GM12878 (cell line): ENCODE measurements at regions not wholly inside any gene's neighbourhood (a gene's known extent, or its start where the extent isn't known, plus 50 kb on each side); places are given as distances from the start of the nearest gene placed in this dataset.

Experiments
- ATAC-seq: fragments of 200-7000 bp; cut with Tn5 transposase; 3 replicates; pipeline ENCODE4 v1.9.1; 2020; ENCODE audit warnings: mild to moderate bottlenecking, moderate library complexity
- BruUV-seq: library from RNA; stranded (reverse); fragments of 400-500 nt; replicated peaks from 2 replicates; lab custom pipeline; 2021; lab: Mats Ljungman, UMichigan
- CTCF ChIA-PET: fragments of 300-600 bp; sonication (Branson Sonifier 250); formaldehyde crosslinking; extraction: SDS; loops from one replicate; lab custom pipeline; 2021; ENCODE audit warnings: inconsistent platforms; lab: Yijun Ruan, JAX
- POLR2A ChIA-PET: fragments of 350-600 bp; formaldehyde crosslinking; extraction: SDS; loops from one replicate; lab custom pipeline; 2021; ENCODE audit warnings: inconsistent platforms; lab: Charles Lee
- RAD21 ChIA-PET: fragments of 300-600 bp; sonication (Branson Sonifier 250); formaldehyde crosslinking; loops from one replicate; lab custom pipeline; 2023; ENCODE audit warnings: antibody characterized with exemption; ENCODE audit not compliant: unreplicated experiment; lab: Charles Lee
- SMC1A ChIA-PET: fragments of 300-600 bp; sonication (Branson Sonifier 250); formaldehyde crosslinking; loops from one replicate; lab custom pipeline; 2023; ENCODE audit not compliant: unreplicated experiment, uncharacterized antibody; lab: Charles Lee
- DNase-seq: peaks from one replicate; pipeline ENCODE4 v3.0.0-alpha.2; 2011; ENCODE audit warnings: low read depth, low spot score
- FAIRE-seq: peaks from 3 replicates; lab custom pipeline; 2011; peaks lifted over from hg19 to GRCh38; lab: Jason Lieb, UNC
- H2AFZ ChIP-seq: 2 replicates; pipeline ENCODE4 v1.6.0; 2011; ENCODE audit warnings: low read depth, low read length, control low read depth; ENCODE audit not compliant: control insufficient read depth
- H3K27ac ChIP-seq: 2 replicates; pipeline ENCODE4 v1.5.1; 2011; ENCODE audit warnings: control low read depth; ENCODE audit not compliant: control insufficient read depth, insufficient read depth
- H3K27me3 ChIP-seq, 2 experiments: replicated peaks in 1 of 2; 2 replicates each; pipeline versions ENCODE4 v1.6.0 to v1.6.1; 2011; ENCODE audit warnings: low read length in 1 of 2; ENCODE audit not compliant: control insufficient read depth in 2 of 2, insufficient read depth in 2 of 2
- H3K36me3 ChIP-seq, 2 experiments: 2 replicates each; pipeline ENCODE4 v1.5.1; 2011; ENCODE audit warnings: low read length in 1 of 2; ENCODE audit not compliant: control insufficient read depth in 2 of 2, insufficient read depth in 2 of 2
- H3K4me1 ChIP-seq: 2 replicates; pipeline ENCODE4 v1.6.1; 2011; ENCODE audit warnings: mild to moderate bottlenecking, low read length, moderate library complexity, mixed read lengths; ENCODE audit not compliant: control insufficient read depth, insufficient read depth
- H3K4me2 ChIP-seq: 2 replicates; pipeline ENCODE4 v1.6.0; 2011; ENCODE audit warnings: control low read depth; ENCODE audit not compliant: control insufficient read depth, insufficient read depth
- H3K4me3 ChIP-seq: fragments of 200-600 bp; sonication (generic); 2 replicates; pipeline ENCODE4 v1.5.1; 2016
- H3K79me2 ChIP-seq: 2 replicates; pipeline ENCODE4 v1.6.0; 2011; ENCODE audit warnings: low read length; ENCODE audit not compliant: control insufficient read depth, insufficient read depth
- H3K9ac ChIP-seq: 2 replicates; pipeline ENCODE4 v1.8.0; 2011; ENCODE audit warnings: low read length, control low read depth, mixed read lengths; ENCODE audit not compliant: control insufficient read depth, insufficient read depth
- H3K9me3 ChIP-seq: replicated peaks from 3 replicates; pipeline ENCODE4 v1.5.1; 2011; ENCODE audit warnings: mild to moderate bottlenecking, low read length; ENCODE audit not compliant: control insufficient read depth, insufficient read depth
- H4K20me1 ChIP-seq: 2 replicates; pipeline ENCODE4 v1.6.0; 2011; ENCODE audit not compliant: control insufficient read depth, insufficient read depth
- ATF2 ChIP-seq: IDR thresholded peaks from 2 replicates; pipeline ENCODE4 v1.6.1; 2012; ENCODE audit warnings: low read length, inconsistent platforms
- ATF3 ChIP-seq: IDR thresholded peaks from 2 replicates; pipeline ENCODE4 v1.6.1; 2011; ENCODE audit warnings: low read depth, mild to moderate bottlenecking, low read length, moderate library complexity, borderline replicate concordance; ENCODE audit errors: extremely low read depth
- DPF2 ChIP-seq: fragments of 450-650 bp; IDR thresholded peaks from 2 replicates; pipeline ENCODE4 v1.6.1; 2017; ENCODE audit warnings: mild to moderate bottlenecking
- GATAD2B ChIP-seq: fragments of 450-650 bp; conservative IDR thresholded peaks from 2 replicates; pipeline ENCODE4 v1.6.1; 2017; ENCODE audit warnings: low read depth, mild to moderate bottlenecking, moderate library complexity
- IKZF2 ChIP-seq, 2 experiments: fragments of 450-650 bp; IDR thresholded peaks; 2 replicates each; pipeline ENCODE4 v1.6.1; 2017; ENCODE audit warnings: mild to moderate bottlenecking in 2 of 2, moderate library complexity in 2 of 2
- KLF5 ChIP-seq: fragments of 450-650 bp; IDR thresholded peaks from 2 replicates; pipeline ENCODE4 v1.6.1; 2014; ENCODE audit warnings: mild to moderate bottlenecking; ENCODE audit not compliant: partially characterized antibody
- LARP7 ChIP-seq: fragments of 450-650 bp; IDR thresholded peaks from 2 replicates; pipeline ENCODE4 v1.6.1; 2017; ENCODE audit warnings: mild to moderate bottlenecking
- MYB ChIP-seq: fragments of 150-350 bp; IDR thresholded peaks from 2 replicates; pipeline ENCODE4 v1.6.1; 2014; ENCODE audit warnings: mild to moderate bottlenecking, low read depth, low read length, borderline replicate concordance
- NFIC ChIP-seq: IDR thresholded peaks from 2 replicates; pipeline ENCODE4 v1.6.1; 2012; ENCODE audit warnings: low read depth, mild to moderate bottlenecking, inconsistent platforms, low read length, moderate library complexity
- PBX3 ChIP-seq: IDR thresholded peaks from 2 replicates; pipeline ENCODE4 v1.6.1; 2011; ENCODE audit warnings: mild to moderate bottlenecking, low read depth, low read length, moderate library complexity; ENCODE audit not compliant: insufficient replicate concordance
- SMC3 ChIP-seq: IDR thresholded peaks from 2 replicates; pipeline ENCODE4 v1.6.1; 2011; ENCODE audit warnings: low read length, improper control_type of control experiment, borderline replicate concordance
- STAT3 ChIP-seq: IDR thresholded peaks from 2 replicates; pipeline ENCODE4 v1.6.1; 2011; ENCODE audit warnings: low read depth, low read length, improper control_type of control experiment
- TBL1XR1 ChIP-seq: IDR thresholded peaks from 2 replicates; pipeline ENCODE4 v1.6.1; 2012; ENCODE audit warnings: low read depth, low read length, improper control_type of control experiment
- ZBED1 ChIP-seq: IDR thresholded peaks from 2 replicates; pipeline ENCODE4 v1.6.1; 2016; ENCODE audit warnings: borderline replicate concordance
- ZNF207 ChIP-seq: fragments of 450-650 bp; IDR thresholded peaks from 2 replicates; pipeline ENCODE4 v1.6.1; 2014; ENCODE audit warnings: antibody characterized with exemption, mild to moderate bottlenecking, borderline replicate concordance
- ZNF274 ChIP-seq: IDR thresholded peaks from one replicate; pipeline ENCODE4 v1.8.0; 2011; ENCODE audit not compliant: insufficient read length, insufficient read depth
- WGBS: methylation state at CpG from one replicate; pipeline ENCODE4 v1.1.6; 2016; ENCODE audit warnings: low lambda C conversion rate; ENCODE audit not compliant: insufficient replicate concordance, insufficient coverage; ENCODE audit errors: missing lambda C conversion rate; 5-methylcytosine and 5-hydroxymethylcytosine counted together
- in situ Hi-C: fragments of 300-500 bp; cut with MboI; formaldehyde crosslinking; loops from 9 replicates; pipeline ENCODE4 v1.14.3; 2018; ENCODE audit warnings: mixed read lengths
- intact Hi-C: fragments of 100-400 bp; cut with micrococcal nuclease; formaldehyde crosslinking; loops from one replicate; pipeline ENCODE4 v1.14.2; 2022; ENCODE audit not compliant: unreplicated experiment
- TF ChIP-seq, protein P1 (sequence below): fragments of 450-650 bp; IDR thresholded peaks from 2 replicates; pipeline ENCODE4 v1.6.1; 2017; ENCODE audit warnings: antibody characterized with exemption, mild to moderate bottlenecking, moderate library complexity

DNA sequence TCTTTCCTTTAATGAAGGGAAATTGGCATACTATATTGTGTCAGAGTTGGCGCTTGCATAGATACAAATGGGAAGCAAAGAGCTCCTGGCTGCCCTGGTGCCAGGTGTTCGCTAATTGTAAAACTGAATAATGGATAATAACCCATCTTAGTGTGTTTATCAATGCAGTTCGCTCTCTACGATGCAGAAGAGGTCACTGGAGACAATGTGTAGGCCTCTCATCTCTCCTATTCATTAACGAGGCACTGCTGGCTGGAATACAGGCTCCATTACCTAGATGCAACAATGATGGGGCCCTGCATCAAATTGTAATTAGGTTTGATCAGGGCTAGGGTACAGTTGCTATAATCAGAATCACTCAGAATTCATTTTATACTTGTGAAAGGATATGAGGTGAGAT lies 171.0 kb downstream of the RMI1 start:
- no peak overlapping the region for H3K4me2 ChIP-seq
- intact Hi-C loops: no loop called here
- H3K4me1 ChIP-seq: no peaks in the 10 kb centered on the region
- RAD21 ChIA-PET: no interaction called here
- FAIRE-seq (no peak), DNase-seq (no peak), ATAC-seq (no peak)
- H2AFZ ChIP-seq: no peak overlapping the region
- in situ Hi-C loops: no loop called here
- no peaks in the 10 kb centered on the region for H4K20me1 ChIP-seq
- H3K36me3 ChIP-seq: no peaks in the 10 kb centered on the region
- H3K9ac ChIP-seq: no peak overlapping the region
- BruUV-seq: no TSS peak
- POLR2A ChIA-PET: no interaction called here
- H3K27me3 ChIP-seq: no peaks in the 10 kb centered on the region
- no peak overlapping the region for H3K4me3 ChIP-seq
- H3K27ac ChIP-seq: no peak overlapping the region
- TF ChIP-seq STAT3 (no peak), NFIC (no peak), LARP7 (no peak), ZNF274 (no peak), MYB (no peak), ZNF207 (no peak), IKZF2 (IDR thresholded peaks at IDR 0.05) (no peak), PBX3 (no peak), ATF2 (no peak), ZBED1 (no peak), DPF2 (no peak), TBL1XR1 (no peak), KLF5 (no peak), GATAD2B (no peak), SMC3 (no peak), ATF3 (no peak)
- TF ChIP-seq, protein P1, sequence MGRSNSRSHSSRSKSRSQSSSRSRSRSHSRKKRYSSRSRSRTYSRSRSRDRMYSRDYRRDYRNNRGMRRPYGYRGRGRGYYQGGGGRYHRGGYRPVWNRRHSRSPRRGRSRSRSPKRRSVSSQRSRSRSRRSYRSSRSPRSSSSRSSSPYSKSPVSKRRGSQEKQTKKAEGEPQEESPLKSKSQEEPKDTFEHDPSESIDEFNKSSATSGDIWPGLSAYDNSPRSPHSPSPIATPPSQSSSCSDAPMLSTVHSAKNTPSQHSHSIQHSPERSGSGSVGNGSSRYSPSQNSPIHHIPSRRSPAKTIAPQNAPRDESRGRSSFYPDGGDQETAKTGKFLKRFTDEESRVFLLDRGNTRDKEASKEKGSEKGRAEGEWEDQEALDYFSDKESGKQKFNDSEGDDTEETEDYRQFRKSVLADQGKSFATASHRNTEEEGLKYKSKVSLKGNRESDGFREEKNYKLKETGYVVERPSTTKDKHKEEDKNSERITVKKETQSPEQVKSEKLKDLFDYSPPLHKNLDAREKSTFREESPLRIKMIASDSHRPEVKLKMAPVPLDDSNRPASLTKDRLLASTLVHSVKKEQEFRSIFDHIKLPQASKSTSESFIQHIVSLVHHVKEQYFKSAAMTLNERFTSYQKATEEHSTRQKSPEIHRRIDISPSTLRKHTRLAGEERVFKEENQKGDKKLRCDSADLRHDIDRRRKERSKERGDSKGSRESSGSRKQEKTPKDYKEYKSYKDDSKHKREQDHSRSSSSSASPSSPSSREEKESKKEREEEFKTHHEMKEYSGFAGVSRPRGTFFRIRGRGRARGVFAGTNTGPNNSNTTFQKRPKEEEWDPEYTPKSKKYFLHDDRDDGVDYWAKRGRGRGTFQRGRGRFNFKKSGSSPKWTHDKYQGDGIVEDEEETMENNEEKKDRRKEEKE: no peak
- H3K9me3 ChIP-seq: no peaks in the 10 kb centered on the region
- WGBS: 38% methylated on average over 5 of the region's 5 CpGs
- CTCF ChIA-PET: no interaction called here
- H3K79me2 ChIP-seq: no peaks in the 10 kb centered on the region
- SMC1A ChIA-PET: interaction anchor here (0.6 kb wide), 1 partner anchor 149 kb away, joined by 3 read pairs; no protein-coding TSS in a partner anchor
